ENCODE measurements at regions not wholly inside any gene's neighbourhood (a gene's known extent, or its start where the extent isn't known, plus 50 kb on each side); places are given as distances from the start of the nearest gene placed in this dataset.
"Not testable (repeated sequence)": the region's sequence is repeated elsewhere in the genome, so short reads cannot be mapped to it uniquely, and the experiment has no call there.

DNA sequence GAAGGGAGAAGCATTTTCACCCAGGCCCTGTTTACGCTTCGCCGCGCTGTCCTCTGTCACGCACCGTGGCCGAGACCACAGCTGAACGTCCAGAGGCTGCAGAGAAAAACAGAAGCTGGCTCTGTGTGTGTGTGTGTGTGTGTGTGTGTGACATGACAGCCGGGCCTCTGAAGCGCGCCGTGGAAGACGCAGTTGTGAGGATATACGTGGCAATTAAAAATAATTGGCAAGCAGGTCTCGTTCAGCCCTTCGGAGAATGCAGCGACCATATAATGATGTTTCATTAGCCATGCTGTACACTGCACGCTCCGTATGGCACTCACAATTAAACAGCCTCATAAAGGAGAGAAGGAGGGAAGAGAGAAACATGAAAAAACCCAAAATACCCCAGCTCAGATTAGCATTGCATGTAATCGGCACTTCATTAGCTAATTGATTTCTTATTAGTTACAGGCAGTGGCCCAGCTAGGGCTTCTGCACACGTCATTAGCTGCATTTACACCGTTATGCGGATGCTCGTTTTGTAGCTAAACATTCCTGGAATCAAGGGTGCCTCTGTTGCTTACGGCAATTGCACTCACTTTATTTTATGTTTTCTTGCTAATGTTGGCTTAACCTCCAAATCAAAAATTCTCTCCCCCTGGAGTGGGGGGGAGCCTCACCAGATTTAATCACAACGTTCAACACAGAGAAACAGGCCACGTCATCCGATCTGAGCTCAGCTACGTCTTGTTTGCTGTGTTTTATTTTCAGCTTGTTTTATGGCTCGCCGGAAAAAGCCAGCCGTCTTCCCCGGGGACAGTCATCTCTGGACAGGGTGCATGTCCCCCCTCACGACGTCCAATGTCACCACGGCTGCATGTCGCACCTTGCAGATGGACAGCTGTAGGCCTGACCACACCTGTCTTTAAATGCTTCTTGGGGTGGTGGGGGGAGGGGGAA is 74.6 kb upstream of the SHOX start:
- intact Hi-C loops (cut with DNase I): no loop called here
- Histone ChIP-seq H3K27me3 (no peaks in the 10 kb centered on the region), H3K9me3 (no peaks in the 10 kb centered on the region), H3K4me3 (no peak overlapping the region), H3K4me1 (no peaks in the 10 kb centered on the region), H3K27ac (no peak overlapping the region), H3K36me3 (no peaks in the 10 kb centered on the region)
- TF ChIP-seq, protein P1, sequence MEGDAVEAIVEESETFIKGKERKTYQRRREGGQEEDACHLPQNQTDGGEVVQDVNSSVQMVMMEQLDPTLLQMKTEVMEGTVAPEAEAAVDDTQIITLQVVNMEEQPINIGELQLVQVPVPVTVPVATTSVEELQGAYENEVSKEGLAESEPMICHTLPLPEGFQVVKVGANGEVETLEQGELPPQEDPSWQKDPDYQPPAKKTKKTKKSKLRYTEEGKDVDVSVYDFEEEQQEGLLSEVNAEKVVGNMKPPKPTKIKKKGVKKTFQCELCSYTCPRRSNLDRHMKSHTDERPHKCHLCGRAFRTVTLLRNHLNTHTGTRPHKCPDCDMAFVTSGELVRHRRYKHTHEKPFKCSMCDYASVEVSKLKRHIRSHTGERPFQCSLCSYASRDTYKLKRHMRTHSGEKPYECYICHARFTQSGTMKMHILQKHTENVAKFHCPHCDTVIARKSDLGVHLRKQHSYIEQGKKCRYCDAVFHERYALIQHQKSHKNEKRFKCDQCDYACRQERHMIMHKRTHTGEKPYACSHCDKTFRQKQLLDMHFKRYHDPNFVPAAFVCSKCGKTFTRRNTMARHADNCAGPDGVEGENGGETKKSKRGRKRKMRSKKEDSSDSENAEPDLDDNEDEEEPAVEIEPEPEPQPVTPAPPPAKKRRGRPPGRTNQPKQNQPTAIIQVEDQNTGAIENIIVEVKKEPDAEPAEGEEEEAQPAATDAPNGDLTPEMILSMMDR (IDR thresholded peaks at IDR 0.05): no peak
- DNase-seq (ENCODE audit: low spot score in 2 of 2): peak in 1 of 2 donors; percentile 56

DNA sequence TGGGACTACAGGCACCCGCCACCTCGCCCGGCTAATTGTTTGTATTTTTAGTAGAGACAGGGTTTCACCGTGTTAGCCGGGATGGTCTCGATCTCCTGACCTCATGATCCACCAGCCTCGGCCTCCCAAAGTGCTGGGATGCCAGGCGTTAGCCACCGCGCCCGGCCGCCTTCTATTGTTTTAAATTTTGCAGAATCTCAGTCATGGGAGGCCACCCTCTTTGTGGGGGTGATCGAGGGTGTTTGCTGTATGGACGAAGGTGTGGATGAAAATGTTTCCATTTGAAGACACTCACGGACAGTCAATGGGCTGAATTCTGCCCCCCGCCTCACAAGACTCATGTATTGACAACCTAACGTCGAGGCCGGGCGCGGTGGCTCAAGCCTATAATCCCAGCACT is 73.0 kb upstream of the SHOX start:
- H3K4me3 ChIP-seq; intact Hi-C loops (cut with DNase I); H3K4me1 ChIP-seq; H3K36me3 ChIP-seq; H3K27ac ChIP-seq; H3K9me3 ChIP-seq; H3K27me3 ChIP-seq: not testable (repeated sequence)
- peak in 1 of 2 donors; percentile 19 for DNase-seq (ENCODE audit: low spot score in 2 of 2)

DNA sequence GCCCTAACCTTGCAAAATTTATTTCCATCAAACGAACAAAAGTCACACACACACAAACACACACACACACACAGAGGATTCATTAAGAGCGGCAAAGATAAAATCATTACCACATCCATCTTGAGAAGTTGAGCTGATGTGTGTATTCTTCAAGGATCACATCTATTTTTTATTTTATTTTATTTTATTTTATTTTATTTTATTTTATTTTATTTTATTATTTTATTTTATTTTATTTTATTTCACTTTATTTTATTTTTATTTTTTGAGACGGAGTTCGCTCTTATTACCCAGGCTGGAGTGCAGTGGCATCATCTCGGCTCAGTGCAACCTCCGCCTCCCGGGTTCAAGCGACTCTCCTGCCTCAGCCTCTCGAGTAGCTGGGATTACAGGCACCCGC is 71.3 kb upstream of the SHOX start:
- H3K4me3 ChIP-seq; H3K4me1 ChIP-seq; DNase-seq (ENCODE audit: low spot score in 2 of 2); H3K36me3 ChIP-seq; H3K9me3 ChIP-seq; H3K27ac ChIP-seq; H3K27me3 ChIP-seq; intact Hi-C loops (cut with DNase I): not testable (repeated sequence)

DNA sequence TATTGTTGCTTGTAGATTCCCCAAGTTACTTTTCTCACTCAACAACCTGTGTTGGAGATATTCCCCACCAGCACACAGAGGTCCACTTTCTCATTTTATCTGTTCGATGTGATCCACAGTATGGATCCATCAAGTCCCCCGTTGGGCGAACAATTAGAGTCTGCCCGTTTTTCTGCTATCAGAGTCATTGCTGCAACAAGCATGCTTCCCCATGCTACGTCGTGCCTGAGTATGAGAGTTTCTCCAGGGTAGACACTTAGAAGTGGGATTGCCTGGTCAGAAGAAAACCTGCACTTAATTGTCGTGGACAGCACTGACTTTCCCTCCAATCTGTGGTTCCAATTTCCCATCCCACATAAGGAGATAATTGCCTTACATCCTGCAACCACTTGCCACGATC is 62.7 kb upstream of the SHOX start:
- no peaks in the 10 kb centered on the region for H3K36me3 ChIP-seq
- no peak overlapping the region for H3K4me3 ChIP-seq
- TF ChIP-seq, protein P1 (IDR thresholded peaks at IDR 0.05): no peak
- no peaks in the 10 kb centered on the region for H3K4me1 ChIP-seq
- H3K9me3 ChIP-seq: no peaks in the 10 kb centered on the region
- no peaks in the 10 kb centered on the region for H3K27me3 ChIP-seq
- no peak for DNase-seq (ENCODE audit: low spot score in 2 of 2)
- intact Hi-C loops (cut with DNase I): no loop called here
- no peak overlapping the region for H3K27ac ChIP-seq

DNA sequence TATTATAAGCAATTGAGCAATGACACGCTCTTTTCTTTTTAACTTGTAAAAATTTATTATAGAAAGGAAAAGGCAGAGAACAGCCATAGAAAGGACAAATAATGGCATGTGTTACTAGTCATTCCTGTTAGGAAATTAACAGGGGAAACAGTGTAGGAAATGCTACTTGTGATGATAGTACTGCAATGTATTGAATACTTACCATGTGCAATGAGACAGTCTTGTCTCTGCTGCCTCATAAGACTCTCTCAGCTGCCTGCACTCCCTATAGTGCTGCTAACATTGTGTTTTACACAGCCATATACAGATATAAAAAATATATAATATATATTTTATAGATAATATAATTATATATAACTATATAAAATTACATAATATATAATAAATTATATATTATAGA is 62.3 kb upstream of the SHOX start:
- Histone ChIP-seq H3K9me3 (no peaks in the 10 kb centered on the region), H3K27me3 (no peaks in the 10 kb centered on the region), H3K36me3 (no peaks in the 10 kb centered on the region), H3K4me3 (no peak overlapping the region), H3K27ac (no peak overlapping the region), H3K4me1 (no peaks in the 10 kb centered on the region)
- DNase-seq (ENCODE audit: low spot score in 2 of 2): no peak
- intact Hi-C loops (cut with DNase I): no loop called here
- TF ChIP-seq, protein P1 (IDR thresholded peaks at IDR 0.05): no peak

DNA sequence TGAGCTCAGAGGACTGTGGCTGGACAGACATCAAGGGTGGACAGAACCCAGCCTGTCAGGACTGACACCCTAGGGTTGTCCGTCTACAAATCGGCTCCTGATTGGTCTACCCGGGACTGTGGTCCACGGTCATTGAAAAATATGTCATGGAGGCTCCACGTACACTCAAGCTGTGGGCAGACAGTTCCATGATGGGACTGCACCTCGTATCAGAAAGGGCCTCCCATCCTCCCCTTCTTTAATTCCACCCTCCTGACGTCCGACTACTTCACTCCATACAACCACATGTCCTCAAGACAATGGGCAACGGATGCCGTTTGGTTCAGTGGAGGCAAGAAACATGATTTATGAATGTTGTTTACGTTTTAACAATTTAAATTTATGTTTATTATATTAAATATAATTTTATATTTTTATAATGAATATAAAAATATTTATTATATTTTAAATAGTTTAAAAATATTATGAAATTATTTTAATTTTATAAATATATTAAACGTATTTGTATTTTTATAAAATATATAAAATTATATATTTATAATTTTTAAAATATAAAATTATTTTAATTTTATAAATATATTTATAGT is 58.0 kb upstream of the SHOX start:
- Histone ChIP-seq H3K4me1 (no peaks in the 10 kb centered on the region), H3K36me3 (no peaks in the 10 kb centered on the region), H3K4me3 (no peak overlapping the region), H3K27ac (no peak overlapping the region), H3K9me3 (peaks cover 4 to 10% of the 10 kb centered on the region in 2 donors), H3K27me3 (no peaks in the 10 kb centered on the region)
- no peak for DNase-seq (ENCODE audit: low spot score in 2 of 2)
- intact Hi-C loops (cut with DNase I): no loop called here
- TF ChIP-seq, protein P1 (IDR thresholded peaks at IDR 0.05): no peak
